ENCODE measurements at regions not wholly inside any gene's neighbourhood (a gene's known extent, or its start where the extent isn't known, plus 50 kb on each side); places are given as distances from the start of the nearest gene placed in this dataset.
"Not testable (repeated sequence)": the region's sequence is repeated elsewhere in the genome, so short reads cannot be mapped to it uniquely, and the experiment has no call there.

- Mint-ChIP-seq H3K4me3 (no peak overlapping the region), H3K4me1 (peaks cover 4% of the 10 kb centered on the region), H3K9me3 (peaks cover 5% of the 10 kb centered on the region), H3K36me3 (peaks cover 2% of the 10 kb centered on the region), H3K27ac (peak overlapping the region; percentile 48), H3K27me3 (peaks cover 12% of the 10 kb centered on the region)
These were observed 127.4 kb upstream of the SFRP2 start for GRCh38 chr4:153916273-153916755.

- Mint-ChIP-seq H3K27me3 (peaks cover 14% of the 10 kb centered on the region), H3K9me3 (peaks cover 6% of the 10 kb centered on the region), H3K4me3 (no peak overlapping the region), H3K27ac (no peak overlapping the region), H3K36me3 (peaks cover 2% of the 10 kb centered on the region), H3K4me1 (peaks cover 9% of the 10 kb centered on the region)
These were observed 123.4 kb upstream of the SFRP2 start for GRCh38 chr4:153912301-153912700.

- H3K4me3 Mint-ChIP-seq: no peak overlapping the region
These were observed 120.8 kb upstream of the SFRP2 start for GRCh38 chr4:153909672-153910071.

GRCh38 chr4:153906231-153906630, 117.3 kb upstream of the SFRP2 start:
- Mint-ChIP-seq H3K9me3 (no peaks in the 10 kb centered on the region), H3K4me3 (no peak overlapping the region), H3K27ac (no peak overlapping the region), H3K36me3 (no peaks in the 10 kb centered on the region), H3K27me3 (peaks cover 6% of the 10 kb centered on the region), H3K4me1 (peaks cover 8% of the 10 kb centered on the region)

More at GRCh38 chr4:153909672-153910071, 120.8 kb upstream of the SFRP2 start:
- Mint-ChIP-seq H3K27ac (no peak overlapping the region), H3K36me3 (peaks cover 2% of the 10 kb centered on the region), H3K9me3 (peaks cover 6% of the 10 kb centered on the region), H3K27me3 (peaks cover 14% of the 10 kb centered on the region), H3K4me1 (peaks cover 8% of the 10 kb centered on the region)

- Mint-ChIP-seq H3K36me3 (no peaks in the 10 kb centered on the region), H3K27ac (no peak overlapping the region), H3K4me3 (no peak overlapping the region), H3K9me3 (no peaks in the 10 kb centered on the region), H3K27me3 (peaks cover 5% of the 10 kb centered on the region), H3K4me1 (peaks cover 8% of the 10 kb centered on the region)
These were observed 116.3 kb upstream of the SFRP2 start for GRCh38 chr4:153905231-153905630.

- Mint-ChIP-seq H3K4me3 (no peak overlapping the region), H3K27me3 (peaks cover 6% of the 10 kb centered on the region), H3K9me3 (no peaks in the 10 kb centered on the region), H3K27ac (no peak overlapping the region), H3K36me3 (no peaks in the 10 kb centered on the region), H3K4me1 (peaks cover 8% of the 10 kb centered on the region)
These were observed 115.1 kb upstream of the SFRP2 start for GRCh38 chr4:153904011-153904410.

GRCh38 chr4:153901220-153901619, 112.3 kb upstream of the SFRP2 start:
- Mint-ChIP-seq H3K27ac (no peak overlapping the region), H3K4me3 (no peak overlapping the region)

GRCh38 chr4:153900426-153900825, 111.5 kb upstream of the SFRP2 start:
- peaks cover 11% of the 10 kb centered on the region for H3K27me3 Mint-ChIP-seq
- H3K36me3 Mint-ChIP-seq: no peaks in the 10 kb centered on the region
- H3K4me1 Mint-ChIP-seq: no peaks in the 10 kb centered on the region
- no peak overlapping the region for H3K4me3 Mint-ChIP-seq
- H3K9me3 Mint-ChIP-seq: peaks cover 4% of the 10 kb centered on the region
- no peak overlapping the region for H3K27ac Mint-ChIP-seq

More at GRCh38 chr4:153901220-153901619, 112.3 kb upstream of the SFRP2 start:
- peaks cover 11% of the 10 kb centered on the region for H3K27me3 Mint-ChIP-seq
- no peaks in the 10 kb centered on the region for H3K4me1 Mint-ChIP-seq
- H3K36me3 Mint-ChIP-seq: no peaks in the 10 kb centered on the region
- H3K9me3 Mint-ChIP-seq: peaks cover 4% of the 10 kb centered on the region

GRCh38 chr4:153890761-153891160, 101.9 kb upstream of the SFRP2 start:
- no peak overlapping the region for H3K4me3 Mint-ChIP-seq
- no peaks in the 10 kb centered on the region for H3K36me3 Mint-ChIP-seq
- peaks cover 6% of the 10 kb centered on the region for H3K27me3 Mint-ChIP-seq
- H3K4me1 Mint-ChIP-seq: no peaks in the 10 kb centered on the region
- peaks cover 4% of the 10 kb centered on the region for H3K9me3 Mint-ChIP-seq
- no peak overlapping the region for H3K27ac Mint-ChIP-seq

GRCh38 chr4:153887217-153887616, 98.3 kb upstream of the SFRP2 start:
- Mint-ChIP-seq H3K27ac (no peak overlapping the region), H3K9me3 (peaks cover 10% of the 10 kb centered on the region), H3K36me3 (no peaks in the 10 kb centered on the region), H3K4me1 (no peaks in the 10 kb centered on the region), H3K4me3 (no peak overlapping the region), H3K27me3 (peaks cover 16% of the 10 kb centered on the region)

- H3K4me1 Mint-ChIP-seq: no peaks in the 10 kb centered on the region
- peaks cover 3% of the 10 kb centered on the region for H3K36me3 Mint-ChIP-seq
- peaks cover 18% of the 10 kb centered on the region for H3K9me3 Mint-ChIP-seq
- H3K4me3 Mint-ChIP-seq: no peak overlapping the region
- no peak overlapping the region for H3K27ac Mint-ChIP-seq
- peaks cover 14% of the 10 kb centered on the region for H3K27me3 Mint-ChIP-seq
These were observed 95.4 kb upstream of the SFRP2 start for GRCh38 chr4:153884325-153884724.

GRCh38 chr4:153880983-153881382, 92.1 kb upstream of the SFRP2 start:
- Mint-ChIP-seq H3K27ac (no peak overlapping the region), H3K4me1 (no peaks in the 10 kb centered on the region), H3K36me3 (peaks cover 3% of the 10 kb centered on the region), H3K4me3 (no peak overlapping the region), H3K27me3 (peaks cover 13% of the 10 kb centered on the region), H3K9me3 (peaks cover 18% of the 10 kb centered on the region)

- Mint-ChIP-seq H3K9me3 (peaks cover 12% of the 10 kb centered on the region), H3K4me3 (no peak overlapping the region), H3K36me3 (peaks cover 3% of the 10 kb centered on the region), H3K27me3 (peaks cover 7% of the 10 kb centered on the region), H3K4me1 (no peaks in the 10 kb centered on the region), H3K27ac (no peak overlapping the region)
These were observed 89.0 kb upstream of the SFRP2 start for GRCh38 chr4:153877898-153878297.

- peaks cover 13% of the 10 kb centered on the region for H3K27me3 Mint-ChIP-seq
- no peaks in the 10 kb centered on the region for H3K9me3 Mint-ChIP-seq
- no peak overlapping the region for H3K27ac Mint-ChIP-seq
- no peaks in the 10 kb centered on the region for H3K4me1 Mint-ChIP-seq
- H3K36me3 Mint-ChIP-seq: peaks cover under 1% of the 10 kb centered on the region
- H3K4me3 Mint-ChIP-seq: no peak overlapping the region
These were observed 84.9 kb upstream of the SFRP2 start for GRCh38 chr4:153873741-153874140.

GRCh38 chr4:153866766-153867165, 77.9 kb upstream of the SFRP2 start:
- H3K4me3 Mint-ChIP-seq, H3K4me1 Mint-ChIP-seq, H3K27ac Mint-ChIP-seq: not testable (repeated sequence)
- Mint-ChIP-seq H3K27me3 (peaks cover 22% of the 10 kb centered on the region), H3K9me3 (peaks cover 32% of the 10 kb centered on the region), H3K36me3 (peaks cover 18% of the 10 kb centered on the region)

GRCh38 chr4:153852501-153852900, 63.6 kb upstream of the SFRP2 start:
- no peaks in the 10 kb centered on the region for H3K4me1 Mint-ChIP-seq
- peaks cover 8% of the 10 kb centered on the region for H3K27me3 Mint-ChIP-seq
- H3K36me3 Mint-ChIP-seq: no peaks in the 10 kb centered on the region
- no peak overlapping the region for H3K27ac Mint-ChIP-seq
- no peak overlapping the region for H3K4me3 Mint-ChIP-seq
- peaks cover 15% of the 10 kb centered on the region for H3K9me3 Mint-ChIP-seq
